ENCODE measurements at regions not wholly inside any gene's neighbourhood (a gene's known extent, or its start where the extent isn't known, plus 50 kb on each side); places are given as distances from the start of the nearest gene placed in this dataset.

DNA sequence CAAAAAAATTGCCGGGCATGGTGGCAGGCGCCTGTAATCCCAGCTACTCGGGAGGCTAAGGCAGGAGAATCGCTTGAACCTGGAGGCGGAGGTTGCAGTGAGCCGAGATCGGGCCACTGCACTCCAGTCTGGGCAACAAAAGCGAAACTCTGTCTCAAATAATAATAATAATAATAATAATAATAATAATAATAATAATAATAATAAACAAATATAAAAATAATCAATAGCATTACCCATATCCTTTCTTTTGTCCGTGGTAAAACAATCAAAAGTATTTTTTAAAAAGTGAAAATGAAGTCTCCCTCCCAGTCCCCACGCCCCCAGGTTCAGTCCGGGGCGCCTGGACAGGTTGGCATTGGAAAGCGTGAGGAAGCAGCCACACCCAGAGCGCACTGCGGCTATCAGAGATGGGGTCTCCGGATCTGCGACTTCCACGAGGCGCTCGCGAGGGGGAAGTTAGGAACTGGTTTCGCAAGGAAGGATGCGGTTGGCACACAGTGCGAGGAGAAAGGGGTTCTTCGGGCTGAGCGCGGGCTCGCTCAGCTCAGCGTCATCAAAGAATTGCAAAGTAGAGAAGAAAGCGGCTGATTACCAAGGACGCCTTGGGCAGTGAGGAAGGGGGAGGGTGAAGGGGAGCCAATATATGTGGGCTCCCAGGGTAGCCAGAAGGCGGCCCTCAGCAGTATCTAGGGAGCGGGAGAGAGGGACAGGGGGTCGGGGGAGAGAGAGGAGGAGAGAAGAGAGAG is 69.5 kb upstream of the EPHB3 start:
- TF ChIP-seq POLR2A (IDR thresholded peaks at IDR 0.05): no peak
- TF ChIP-seq, protein P1, sequence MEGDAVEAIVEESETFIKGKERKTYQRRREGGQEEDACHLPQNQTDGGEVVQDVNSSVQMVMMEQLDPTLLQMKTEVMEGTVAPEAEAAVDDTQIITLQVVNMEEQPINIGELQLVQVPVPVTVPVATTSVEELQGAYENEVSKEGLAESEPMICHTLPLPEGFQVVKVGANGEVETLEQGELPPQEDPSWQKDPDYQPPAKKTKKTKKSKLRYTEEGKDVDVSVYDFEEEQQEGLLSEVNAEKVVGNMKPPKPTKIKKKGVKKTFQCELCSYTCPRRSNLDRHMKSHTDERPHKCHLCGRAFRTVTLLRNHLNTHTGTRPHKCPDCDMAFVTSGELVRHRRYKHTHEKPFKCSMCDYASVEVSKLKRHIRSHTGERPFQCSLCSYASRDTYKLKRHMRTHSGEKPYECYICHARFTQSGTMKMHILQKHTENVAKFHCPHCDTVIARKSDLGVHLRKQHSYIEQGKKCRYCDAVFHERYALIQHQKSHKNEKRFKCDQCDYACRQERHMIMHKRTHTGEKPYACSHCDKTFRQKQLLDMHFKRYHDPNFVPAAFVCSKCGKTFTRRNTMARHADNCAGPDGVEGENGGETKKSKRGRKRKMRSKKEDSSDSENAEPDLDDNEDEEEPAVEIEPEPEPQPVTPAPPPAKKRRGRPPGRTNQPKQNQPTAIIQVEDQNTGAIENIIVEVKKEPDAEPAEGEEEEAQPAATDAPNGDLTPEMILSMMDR (IDR thresholded peaks at IDR 0.05): no peak

All from stomach (tissue), 4 donors.